SU-DHL-6 (cell line): ENCODE measurements at regions not wholly inside any gene's neighbourhood (a gene's known extent, or its start where the extent isn't known, plus 50 kb on each side); places are given as distances from the start of the nearest gene placed in this dataset.

ENCODE experiments used
- H2AFZ ChIP-seq: fragments of 200-600 bp; sonication (generic); 2 replicates; pipeline ENCODE4 v1.6.1; 2014; ENCODE audit warnings: low read depth, mild to moderate bottlenecking, moderate library complexity, mixed read lengths, antibody characterized with exemption, low read length; ENCODE audit not compliant: severe bottlenecking
- H3F3A ChIP-seq: fragments of 200-600 bp; shearing (Covaris generic); 2 replicates; pipeline ENCODE4 v1.6.0; 2016; ENCODE audit warnings: antibody characterized with exemption, mild to moderate bottlenecking; ENCODE audit not compliant: insufficient read depth
- H3K27ac ChIP-seq: fragments of 200-600 bp; sonication (generic); 2 replicates; pipeline ENCODE4 v1.5.1; 2016; ENCODE audit warnings: low read depth, mild to moderate bottlenecking, low read length, moderate library complexity, mixed read lengths
- H3K27me3 ChIP-seq: fragments of 200-600 bp; sonication (generic), shearing (Covaris generic); 2 replicates; pipeline ENCODE4 v1.6.0; 2014; ENCODE audit warnings: mild to moderate bottlenecking, low read length
- H3K36me3 ChIP-seq: fragments of 200-600 bp; sonication (generic); 2 replicates; pipeline ENCODE4 v1.6.1; 2014; ENCODE audit warnings: mild to moderate bottlenecking, low read length, mixed read lengths
- H3K4me2 ChIP-seq: fragments of 300-600, 200-600 bp; shearing (Covaris generic), sonication (generic); 2 replicates; pipeline ENCODE4 v1.6.0; 2014; ENCODE audit warnings: low read length, low read depth, mild to moderate bottlenecking; ENCODE audit not compliant: poor library complexity, severe bottlenecking
- H3K4me3 ChIP-seq: fragments of 200-600 bp; sonication (generic); 2 replicates; pipeline ENCODE4 v1.5.1; 2014; ENCODE audit warnings: antibody characterized with exemption, low read length, mild to moderate bottlenecking, mixed read lengths; ENCODE audit not compliant: insufficient read depth, poor library complexity, severe bottlenecking
- H3K79me2 ChIP-seq: fragments of 200-600 bp; sonication (generic); 2 replicates; pipeline ENCODE4 v1.6.1; 2014; ENCODE audit warnings: mild to moderate bottlenecking, low read length, moderate library complexity; ENCODE audit not compliant: insufficient read depth
- H3K9ac ChIP-seq: fragments of 200-600 bp; sonication (generic); 2 replicates; pipeline ENCODE4 v1.7.0; 2014; ENCODE audit warnings: mild to moderate bottlenecking, low read length
- H3K9me2 ChIP-seq: fragments of 200-600 bp; sonication (generic); replicated peaks from 2 replicates; pipeline ENCODE4 v1.6.1; 2014; ENCODE audit warnings: low read length; ENCODE audit not compliant: insufficient read depth
- H3K9me3 ChIP-seq: fragments of 200-600 bp; sonication (generic); 2 replicates; pipeline ENCODE4 v1.6.1; 2014; ENCODE audit warnings: low read length, mixed read lengths; ENCODE audit not compliant: insufficient read depth
- H4K20me1 ChIP-seq: fragments of 200-600 bp; sonication (generic); 2 replicates; pipeline ENCODE4 v1.6.1; 2014; ENCODE audit warnings: low read depth, mild to moderate bottlenecking, antibody characterized with exemption, low read length, moderate library complexity, mixed read lengths
- EZH2phosphoT487 ChIP-seq: fragments of 200-600 bp; sonication (generic), shearing (Covaris generic); conservative IDR thresholded peaks from 2 replicates; pipeline ENCODE4 v1.6.1; 2018; ENCODE audit warnings: mild to moderate bottlenecking, antibody characterized with exemption, low read length, moderate library complexity, mixed read lengths
- TF ChIP-seq, protein P1 (sequence below): fragments of 200-600 bp; sonication (generic); IDR thresholded peaks from one replicate; pipeline ENCODE4 v1.5.1; 2017; ENCODE audit warnings: antibody characterized with exemption, mild to moderate bottlenecking, low read length, moderate library complexity; ENCODE audit not compliant: insufficient read depth, poor library complexity, severe bottlenecking

- Histone ChIP-seq H3K4me2 (no peak overlapping the region), H3K36me3 (no peaks in the 10 kb centered on the region), H3K9ac (no peak overlapping the region), H3F3A (no peaks in the 10 kb centered on the region), H4K20me1 (no peaks in the 10 kb centered on the region), H3K79me2 (no peaks in the 10 kb centered on the region), H2AFZ (no peak overlapping the region), H3K9me2 (no peaks in the 10 kb centered on the region), H3K27me3 (no peaks in the 10 kb centered on the region), H3K9me3 (no peaks in the 10 kb centered on the region), H3K27ac (no peak overlapping the region), H3K4me3 (no peak overlapping the region)
- TF ChIP-seq EZH2phosphoT487: no peak
- TF ChIP-seq, protein P1, sequence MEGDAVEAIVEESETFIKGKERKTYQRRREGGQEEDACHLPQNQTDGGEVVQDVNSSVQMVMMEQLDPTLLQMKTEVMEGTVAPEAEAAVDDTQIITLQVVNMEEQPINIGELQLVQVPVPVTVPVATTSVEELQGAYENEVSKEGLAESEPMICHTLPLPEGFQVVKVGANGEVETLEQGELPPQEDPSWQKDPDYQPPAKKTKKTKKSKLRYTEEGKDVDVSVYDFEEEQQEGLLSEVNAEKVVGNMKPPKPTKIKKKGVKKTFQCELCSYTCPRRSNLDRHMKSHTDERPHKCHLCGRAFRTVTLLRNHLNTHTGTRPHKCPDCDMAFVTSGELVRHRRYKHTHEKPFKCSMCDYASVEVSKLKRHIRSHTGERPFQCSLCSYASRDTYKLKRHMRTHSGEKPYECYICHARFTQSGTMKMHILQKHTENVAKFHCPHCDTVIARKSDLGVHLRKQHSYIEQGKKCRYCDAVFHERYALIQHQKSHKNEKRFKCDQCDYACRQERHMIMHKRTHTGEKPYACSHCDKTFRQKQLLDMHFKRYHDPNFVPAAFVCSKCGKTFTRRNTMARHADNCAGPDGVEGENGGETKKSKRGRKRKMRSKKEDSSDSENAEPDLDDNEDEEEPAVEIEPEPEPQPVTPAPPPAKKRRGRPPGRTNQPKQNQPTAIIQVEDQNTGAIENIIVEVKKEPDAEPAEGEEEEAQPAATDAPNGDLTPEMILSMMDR: no peak
Observed at GRCh38 chr6:12221856-12222255, 68.3 kb upstream of the EDN1 start.

DNA sequence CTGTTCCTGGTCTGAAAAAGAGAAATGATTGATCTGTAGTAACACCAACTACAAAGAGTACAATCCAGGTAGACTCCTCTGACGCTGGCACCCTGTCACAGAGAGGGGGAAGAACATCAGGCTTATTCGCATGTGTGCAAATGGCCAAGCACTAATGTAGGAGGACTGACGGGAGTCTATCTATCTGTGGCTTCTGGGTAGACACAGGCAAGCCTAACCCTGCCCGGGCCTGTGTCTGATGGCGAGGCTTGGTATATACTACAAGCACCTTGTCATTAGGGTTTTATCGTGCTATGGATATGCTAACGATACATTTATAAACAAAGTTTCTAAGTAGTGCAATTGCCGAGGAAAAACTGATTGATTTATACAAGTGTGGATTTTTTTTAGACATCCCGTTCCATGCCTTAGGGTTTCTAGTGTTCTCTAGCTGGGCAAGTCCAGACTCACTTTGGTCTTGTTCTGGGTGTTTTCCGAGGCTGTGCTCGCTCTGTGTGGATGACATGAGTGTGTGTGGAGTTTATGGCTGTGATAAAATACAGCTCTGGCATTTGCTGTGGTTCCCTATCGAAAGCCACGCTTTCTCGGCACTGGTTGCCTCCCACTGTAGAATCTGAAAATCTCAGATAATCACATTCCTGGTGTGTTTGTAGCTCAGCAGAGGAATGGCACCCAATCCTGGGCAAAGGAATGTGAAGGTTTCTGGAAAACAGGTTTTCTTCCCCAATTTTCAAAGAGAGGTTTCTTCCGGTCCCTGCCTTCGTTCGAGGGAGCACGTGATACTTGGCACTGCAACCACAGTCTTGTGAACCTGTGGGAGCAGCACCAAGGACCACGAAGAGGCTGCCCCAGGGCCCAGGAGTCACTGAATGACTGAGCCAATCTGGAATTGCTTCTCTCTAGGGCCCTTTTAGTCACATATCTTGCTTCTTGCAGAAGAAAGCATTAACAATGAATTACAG lies 67.5 kb upstream of the EDN1 start:
- no peak overlapping the region for H3K27ac ChIP-seq
- H3K79me2 ChIP-seq: no peaks in the 10 kb centered on the region
- no peaks in the 10 kb centered on the region for H3K36me3 ChIP-seq
- H3F3A ChIP-seq: no peaks in the 10 kb centered on the region
- TF ChIP-seq, protein P1: no peak
- TF ChIP-seq EZH2phosphoT487: no peak
- no peaks in the 10 kb centered on the region for H4K20me1 ChIP-seq
- H2AFZ ChIP-seq: no peak overlapping the region
- no peaks in the 10 kb centered on the region for H3K9me2 ChIP-seq
- H3K9ac ChIP-seq: no peak overlapping the region
- H3K4me2 ChIP-seq: no peak overlapping the region
- no peak overlapping the region for H3K4me3 ChIP-seq
- no peaks in the 10 kb centered on the region for H3K27me3 ChIP-seq
- no peaks in the 10 kb centered on the region for H3K9me3 ChIP-seq

GRCh38 chr6:12223383-12223782 lies 66.8 kb upstream of the EDN1 start:
- H4K20me1 ChIP-seq: no peaks in the 10 kb centered on the region
- H3K4me3 ChIP-seq: no peak overlapping the region
- H3K4me2 ChIP-seq: no peak overlapping the region
- no peak overlapping the region for H3K27ac ChIP-seq
- no peak overlapping the region for H3K9ac ChIP-seq
- no peaks in the 10 kb centered on the region for H3K9me2 ChIP-seq
- H3K9me3 ChIP-seq: no peaks in the 10 kb centered on the region
- TF ChIP-seq, protein P1: no peak
- TF ChIP-seq EZH2phosphoT487: no peak
- no peak overlapping the region for H2AFZ ChIP-seq
- no peaks in the 10 kb centered on the region for H3K79me2 ChIP-seq
- H3K36me3 ChIP-seq: no peaks in the 10 kb centered on the region
- H3F3A ChIP-seq: no peaks in the 10 kb centered on the region
- H3K27me3 ChIP-seq: no peaks in the 10 kb centered on the region
